H1 (cell line): ENCODE measurements at regions not wholly inside any gene's neighbourhood (a gene's known extent, or its start where the extent isn't known, plus 50 kb on each side); places are given as distances from the start of the nearest gene placed in this dataset.

Experiments
- CTCF ChIA-PET: fragments of 300-600 bp; sonication (Branson Sonifier 250); formaldehyde crosslinking; loops from one replicate; lab custom pipeline; 2021; ENCODE audit not compliant: partially characterized antibody; lab: Charles Lee
- POLR2A ChIA-PET: fragments of 300-600 bp; sonication (Branson Sonifier 250); formaldehyde crosslinking; loops from one replicate; lab custom pipeline; 2021; ENCODE audit warnings: inconsistent platforms; ENCODE audit not compliant: partially characterized antibody; lab: Charles Lee
- DNase-seq, 2 experiments: peaks; one replicate each; pipeline versions ENCODE4 v3.0.0 to v3.0.0-alpha.2; 2010 to 2022; ENCODE audit warnings: low spot score in 2 of 2, low read depth in 1 of 2, mixed read lengths in 1 of 2
- FAIRE-seq: peaks from 2 replicates; lab custom pipeline; 2011; peaks lifted over from hg19 to GRCh38; lab: Jason Lieb, UNC
- H2AFZ ChIP-seq: 2 replicates; pipeline ENCODE4 v1.8.1; 2012; ENCODE audit warnings: low read length, inconsistent platforms
- H2AK5ac ChIP-seq: 2 replicates; pipeline ENCODE4 v1.6.1; 2013; ENCODE audit warnings: low read depth, low read length
- H2BK120ac ChIP-seq: replicated peaks from 2 replicates; pipeline ENCODE3; 2013; ENCODE audit warnings: low read depth, low read length, inconsistent platforms
- H2BK12ac ChIP-seq: 2 replicates; pipeline ENCODE4 v1.6.1; 2013; ENCODE audit warnings: low read depth, low read length
- H2BK15ac ChIP-seq: 2 replicates; pipeline ENCODE4 v1.6.1; 2013; ENCODE audit warnings: low read length
- H2BK20ac ChIP-seq: 2 replicates; pipeline ENCODE4 v1.6.1; 2013; ENCODE audit warnings: low read length
- H2BK5ac ChIP-seq: 2 replicates; pipeline ENCODE4 v1.6.1; 2013; ENCODE audit warnings: low read depth, low read length
- H3K14ac ChIP-seq: 2 replicates; pipeline ENCODE4 v1.6.1; 2013; ENCODE audit warnings: inconsistent platforms; ENCODE audit not compliant: insufficient read length
- H3K18ac ChIP-seq: 2 replicates; pipeline ENCODE4 v1.6.1; 2013; ENCODE audit warnings: low read length; ENCODE audit errors: extremely low read depth
- H3K23ac ChIP-seq: 2 replicates; pipeline ENCODE4 v1.6.1; 2013; ENCODE audit warnings: inconsistent platforms; ENCODE audit not compliant: insufficient read length
- H3K23me2 ChIP-seq: 2 replicates; pipeline ENCODE4 v1.6.1; 2013; ENCODE audit warnings: low read depth, low read length
- H3K27ac ChIP-seq: 2 replicates; pipeline ENCODE4 v1.6.1; 2011; ENCODE audit warnings: low read depth, low read length, inconsistent platforms
- H3K27me3 ChIP-seq, 4 experiments: replicated peaks in 1 of 4; 1 replicate in 1 of 4; 2 replicates in 3 of 4; pipeline versions ENCODE4 v1.6.1 to v1.8.1; 2011 to 2013; ENCODE audit warnings: low read length in 3 of 4, mild to moderate bottlenecking in 3 of 4, inconsistent platforms in 2 of 4, mixed read lengths in 2 of 4, moderate library complexity in 1 of 4; ENCODE audit not compliant: control insufficient read depth in 3 of 4, insufficient read depth in 3 of 4; ENCODE audit errors: extremely low read depth in 1 of 4
- H3K36me3 ChIP-seq, 4 experiments: 2 replicates each; pipeline versions ENCODE4 v1.6.1 to v1.8.1; 2011 to 2013; ENCODE audit warnings: mild to moderate bottlenecking in 4 of 4, low read length in 3 of 4, moderate library complexity in 2 of 4, control low read depth in 1 of 4, inconsistent platforms in 1 of 4; ENCODE audit not compliant: insufficient read depth in 4 of 4, control insufficient read depth in 2 of 4
- H3K4ac ChIP-seq: replicated peaks from 2 replicates; pipeline ENCODE3; 2013; ENCODE audit warnings: low read length, low read depth, mixed read lengths, inconsistent platforms; ENCODE audit not compliant: insufficient read length
- H3K4me1 ChIP-seq, 4 experiments: replicated peaks in 1 of 4; 1 replicate in 1 of 4; 2 replicates in 3 of 4; pipeline versions ENCODE4 v1.6.1 to v1.8.1; 2011 to 2013; ENCODE audit warnings: low read length in 3 of 4, inconsistent platforms in 2 of 4, mixed read lengths in 1 of 4; ENCODE audit not compliant: insufficient read depth in 4 of 4, control insufficient read depth in 3 of 4
- H3K4me2 ChIP-seq, 2 experiments: 2 replicates each; pipeline versions ENCODE4 v1.6.1 to v1.8.1; 2011 to 2013; ENCODE audit warnings: low read depth in 2 of 2, low read length in 2 of 2, control low read depth in 1 of 2, inconsistent platforms in 1 of 2, mild to moderate bottlenecking in 1 of 2; ENCODE audit not compliant: insufficient read depth in 1 of 2
- H3K4me3 ChIP-seq, 4 experiments: fragments of 200-600, 300-600 bp in 1 of 4; sonication (generic), shearing (Covaris generic), sonication (Bioruptor Twin) in 1 of 4; 2 replicates each; pipeline versions ENCODE4 v1.5.1 to v1.8.1; 2011 to 2016; ENCODE audit warnings: low read length in 4 of 4, low read depth in 3 of 4, control low read depth in 2 of 4, inconsistent platforms in 2 of 4, mild to moderate bottlenecking in 2 of 4, mixed read lengths in 1 of 4, moderate library complexity in 1 of 4; ENCODE audit not compliant: insufficient read depth in 2 of 4; ENCODE audit errors: extremely low read depth in 1 of 4
- H3K56ac ChIP-seq: replicated peaks from 2 replicates; pipeline ENCODE3; 2013; ENCODE audit warnings: low read depth, mild to moderate bottlenecking, mixed read lengths, low read length, inconsistent platforms; ENCODE audit not compliant: insufficient read length
- H3K79me1 ChIP-seq: 2 replicates; pipeline ENCODE4 v1.6.1; 2013; ENCODE audit warnings: low read depth, low read length, control low read depth
- H3K79me2 ChIP-seq, 2 experiments: 2 replicates each; pipeline versions ENCODE4 v1.6.1 to v1.8.1; 2012 to 2013; ENCODE audit warnings: low read length in 2 of 2, mild to moderate bottlenecking in 2 of 2, inconsistent platforms in 1 of 2; ENCODE audit not compliant: insufficient read depth in 2 of 2, control insufficient read depth in 1 of 2
- H3K9ac ChIP-seq, 4 experiments: replicated peaks in 1 of 4; 1 replicate in 1 of 4; 2 replicates in 3 of 4; pipeline versions ENCODE4 v1.6.1 to v1.8.1; 2011 to 2013; ENCODE audit warnings: low read depth in 3 of 4, low read length in 3 of 4, control low read depth in 2 of 4, mild to moderate bottlenecking in 2 of 4, moderate library complexity in 2 of 4, inconsistent platforms in 1 of 4; ENCODE audit errors: extremely low read depth in 1 of 4
- H3K9me3 ChIP-seq, 2 experiments: 2 replicates each; pipeline versions ENCODE4 v1.6.1 to v1.8.1; 2012 to 2013; ENCODE audit warnings: mild to moderate bottlenecking in 2 of 2, moderate library complexity in 2 of 2, control low read depth in 1 of 2, inconsistent platforms in 1 of 2, low read depth in 1 of 2, low read length in 1 of 2, mixed read lengths in 1 of 2; ENCODE audit not compliant: insufficient read depth in 2 of 2
- H4K20me1 ChIP-seq, 2 experiments: replicated peaks in 1 of 2; 2 replicates each; pipeline versions ENCODE3 to v1.8.1; 2011 to 2013; ENCODE audit warnings: inconsistent platforms in 2 of 2, low read length in 2 of 2, mild to moderate bottlenecking in 1 of 2; ENCODE audit not compliant: insufficient read depth in 2 of 2, control insufficient read depth in 1 of 2
- H4K5ac ChIP-seq: 2 replicates; pipeline ENCODE4 v1.6.1; 2013; ENCODE audit warnings: low read length, low read depth, mixed read lengths, inconsistent platforms; ENCODE audit not compliant: insufficient read length
- H4K8ac ChIP-seq: 2 replicates; pipeline ENCODE4 v1.8.0; 2013; ENCODE audit warnings: mild to moderate bottlenecking, moderate library complexity, low read length, inconsistent platforms; ENCODE audit not compliant: insufficient read depth; ENCODE audit errors: extremely low read depth
- H4K91ac ChIP-seq: replicated peaks from 2 replicates; pipeline ENCODE3; 2013; ENCODE audit warnings: low read length, mixed read lengths, inconsistent platforms; ENCODE audit not compliant: insufficient read length
- BACH1 ChIP-seq: IDR thresholded peaks from 2 replicates; pipeline ENCODE4 v1.6.1; 2012; ENCODE audit warnings: low read length, improper control_type of control experiment
- GABPA ChIP-seq: IDR thresholded peaks from 2 replicates; pipeline ENCODE4 v1.6.1; 2011; ENCODE audit warnings: mild to moderate bottlenecking, low read length, moderate library complexity, borderline replicate concordance; ENCODE audit not compliant: insufficient read depth
- PHF8 ChIP-seq: fragments of 200-600 bp; sonication (generic); conservative IDR thresholded peaks from 2 replicates; pipeline ENCODE4 v1.7.1; 2012; ENCODE audit warnings: low read depth, mild to moderate bottlenecking, inconsistent platforms, low read length, moderate library complexity
- RFX5 ChIP-seq: IDR thresholded peaks from 2 replicates; pipeline ENCODE4 v1.6.1; 2011; ENCODE audit warnings: low read depth, low read length, improper control_type of control experiment, borderline replicate concordance
- SP4 ChIP-seq: IDR thresholded peaks from 2 replicates; pipeline ENCODE4 v1.6.1; 2012; ENCODE audit warnings: low read length, inconsistent platforms
- SUZ12 ChIP-seq: fragments of 200-600 bp; sonication (generic); IDR thresholded peaks from 2 replicates; pipeline ENCODE4 v1.6.1; 2012; ENCODE audit warnings: mild to moderate bottlenecking, inconsistent platforms, low read length, moderate library complexity, mixed read lengths
- TEAD4 ChIP-seq: IDR thresholded peaks from 2 replicates; pipeline ENCODE4 v1.6.1; 2012; ENCODE audit warnings: low read depth, low read length, inconsistent platforms, mixed read lengths
- YY1 ChIP-seq: IDR thresholded peaks from 2 replicates; pipeline ENCODE4 v1.6.1; 2011; ENCODE audit warnings: low read depth, mild to moderate bottlenecking, low read length
- WGBS, 2 experiments: shearing (Covaris generic) in 1 of 2; methylation state at CpG; one replicate each; pipeline versions ENCODE4 v1.1.6 to v1.1.7; 2013 to 2015; ENCODE audit warnings: low lambda C conversion rate in 2 of 2, mixed read lengths in 2 of 2, inconsistent platforms in 1 of 2, low coverage in 1 of 2, missing lambda C conversion rate in 1 of 2; ENCODE audit not compliant: insufficient replicate concordance in 2 of 2, insufficient coverage in 1 of 2, insufficient read length in 1 of 2; ENCODE audit errors: extremely low coverage in 1 of 2, missing lambda C conversion rate in 1 of 2; 5-methylcytosine and 5-hydroxymethylcytosine counted together

DNA sequence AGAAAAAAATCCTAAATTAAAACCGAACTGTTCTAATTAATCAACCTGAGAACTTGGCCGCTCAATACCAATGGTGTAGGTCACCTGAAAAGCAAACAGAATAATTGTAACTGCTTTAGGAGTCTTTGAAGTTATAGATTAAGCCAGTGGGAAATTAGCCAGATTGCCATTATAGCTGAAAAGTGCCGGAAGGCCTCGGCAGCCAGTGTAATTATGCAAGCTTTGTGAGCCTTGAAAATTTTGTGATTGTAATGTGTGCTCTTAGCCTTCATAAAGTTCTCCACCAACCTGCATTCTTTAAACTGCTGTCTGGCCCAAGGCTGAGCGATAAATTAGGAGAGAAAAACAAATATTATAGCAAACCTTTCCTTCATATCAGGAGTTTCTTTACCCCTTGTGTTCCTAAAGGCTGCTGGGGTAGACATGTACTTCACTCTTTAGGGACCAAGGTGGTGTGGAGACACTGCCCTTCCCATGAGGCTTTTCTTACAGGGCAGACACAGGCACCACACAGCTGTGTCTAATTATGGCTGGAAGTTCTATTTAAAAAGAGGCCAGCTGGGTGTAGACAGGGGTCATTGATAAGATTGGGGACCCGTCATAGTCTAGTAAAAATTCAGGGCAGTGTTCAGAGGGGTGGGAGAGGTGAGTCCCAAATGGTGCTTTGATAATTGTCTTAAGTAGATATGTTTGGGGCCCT, 991.2 kb downstream of the FLRT2 start:
- H4K5ac ChIP-seq: no peak overlapping the region
- no peak overlapping the region for H3K9ac ChIP-seq
- no peak overlapping the region for H2BK120ac ChIP-seq
- no peak overlapping the region for H3K4me2 ChIP-seq
- H3K18ac ChIP-seq: no peak overlapping the region
- H3K4me1 ChIP-seq: no peaks in the 10 kb centered on the region
- no peak overlapping the region for H2BK15ac ChIP-seq
- H2AK5ac ChIP-seq: no peak overlapping the region
- H3K4me3 ChIP-seq: no peak overlapping the region
- FAIRE-seq (no peak), DNase-seq (no peak)
- no peak overlapping the region for H3K14ac ChIP-seq
- H4K8ac ChIP-seq: no peak overlapping the region
- no peak overlapping the region for H2BK5ac ChIP-seq
- no peak overlapping the region for H2BK20ac ChIP-seq
- POLR2A ChIA-PET: no interaction called here
- H3K23me2 ChIP-seq: no peaks in the 10 kb centered on the region
- TF ChIP-seq BACH1: no peak
- TF ChIP-seq YY1: no peak
- TF ChIP-seq GABPA: no peak
- TF ChIP-seq TEAD4: no peak
- no peak for TF ChIP-seq SUZ12
- no peak for TF ChIP-seq RFX5
- no peak for TF ChIP-seq SP4
- no peak for TF ChIP-seq PHF8
- H3K27ac ChIP-seq: no peak overlapping the region
- WGBS, 2 experiments: 91% methylated on average over 6 of the region's 6 CpGs; no CpG with 5 or more reads in 1 of the 2 experiments
- H3K79me1 ChIP-seq: no peaks in the 10 kb centered on the region
- H4K91ac ChIP-seq: no peak overlapping the region
- H3K23ac ChIP-seq: no peak overlapping the region
- no peaks in the 10 kb centered on the region for H4K20me1 ChIP-seq
- H3K56ac ChIP-seq: no peak overlapping the region
- no peaks in the 10 kb centered on the region for H3K79me2 ChIP-seq
- no peaks in the 10 kb centered on the region for H3K9me3 ChIP-seq
- H3K27me3 ChIP-seq: no peaks in the 10 kb centered on the region
- H3K36me3 ChIP-seq: no peaks in the 10 kb centered on the region
- no peak overlapping the region for H2AFZ ChIP-seq
- no peak overlapping the region for H2BK12ac ChIP-seq
- no peak overlapping the region for H3K4ac ChIP-seq
- CTCF ChIA-PET: interaction anchor here (0.7 kb wide), 1 partner anchor 1741 kb away, joined by 5 read pairs; no protein-coding TSS in a partner anchor
